Stomach (tissue), 4 donors: ENCODE measurements at regions not wholly inside any gene's neighbourhood (a gene's known extent, or its start where the extent isn't known, plus 50 kb on each side); places are given as distances from the start of the nearest gene placed in this dataset.

Experiments
- EP300 ChIP-seq: sonication (generic); formaldehyde crosslinking; IDR thresholded peaks from one replicate; pipeline ENCODE4 v1.6.1; 2017; ENCODE audit warnings: antibody characterized with exemption
- POLR2A ChIP-seq, 4 donors: fragments of 450-650 bp; IDR thresholded peaks; one replicate each; pipeline ENCODE4 v1.6.1; 2016; ENCODE audit warnings: antibody characterized with exemption in 4 of 4, control low read depth in 2 of 4, mild to moderate bottlenecking in 1 of 4, moderate library complexity in 1 of 4
- POLR2AphosphoS5 ChIP-seq, 3 donors: sonication (generic); formaldehyde crosslinking; IDR thresholded peaks; one replicate each; pipeline ENCODE4 v1.6.1; 2016; ENCODE audit warnings: antibody characterized with exemption in 3 of 3
- TF ChIP-seq, protein P1 (sequence below), 7 experiments: fragments of 450-650 bp in 4 of 7; fragments of 200-600 bp in 3 of 7; sonication (generic) in 3 of 7; IDR thresholded peaks; one replicate each; pipeline ENCODE4 v1.5.1; 2016 to 2019; ENCODE audit warnings: antibody characterized with exemption in 7 of 7, control low read depth in 2 of 7, mild to moderate bottlenecking in 1 of 7

GRCh38 chr4:122973465-122973864 lies 51.1 kb upstream of the NUDT6 start:
- TF ChIP-seq POLR2A (IDR thresholded peaks at IDR 0.05) (no peak), EP300 (no peak), POLR2AphosphoS5 (IDR thresholded peaks at IDR 0.05) (no peak)
- TF ChIP-seq, protein P1, sequence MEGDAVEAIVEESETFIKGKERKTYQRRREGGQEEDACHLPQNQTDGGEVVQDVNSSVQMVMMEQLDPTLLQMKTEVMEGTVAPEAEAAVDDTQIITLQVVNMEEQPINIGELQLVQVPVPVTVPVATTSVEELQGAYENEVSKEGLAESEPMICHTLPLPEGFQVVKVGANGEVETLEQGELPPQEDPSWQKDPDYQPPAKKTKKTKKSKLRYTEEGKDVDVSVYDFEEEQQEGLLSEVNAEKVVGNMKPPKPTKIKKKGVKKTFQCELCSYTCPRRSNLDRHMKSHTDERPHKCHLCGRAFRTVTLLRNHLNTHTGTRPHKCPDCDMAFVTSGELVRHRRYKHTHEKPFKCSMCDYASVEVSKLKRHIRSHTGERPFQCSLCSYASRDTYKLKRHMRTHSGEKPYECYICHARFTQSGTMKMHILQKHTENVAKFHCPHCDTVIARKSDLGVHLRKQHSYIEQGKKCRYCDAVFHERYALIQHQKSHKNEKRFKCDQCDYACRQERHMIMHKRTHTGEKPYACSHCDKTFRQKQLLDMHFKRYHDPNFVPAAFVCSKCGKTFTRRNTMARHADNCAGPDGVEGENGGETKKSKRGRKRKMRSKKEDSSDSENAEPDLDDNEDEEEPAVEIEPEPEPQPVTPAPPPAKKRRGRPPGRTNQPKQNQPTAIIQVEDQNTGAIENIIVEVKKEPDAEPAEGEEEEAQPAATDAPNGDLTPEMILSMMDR (IDR thresholded peaks at IDR 0.05), result no peak
